T-helper 1 cell treated with Interleukin-12 subunit alpha and Interleukin-12 subunit beta and Interleukin-4 antibody, amounts not matched to agents 30 μg/mL and 1 μg/mL, for 36 hours (primary cell): ENCODE measurements at regions not wholly inside any gene's neighbourhood (a gene's known extent, or its start where the extent isn't known, plus 50 kb on each side); places are given as distances from the start of the nearest gene placed in this dataset.

Source experiments
- H3K27ac Mint-ChIP-seq: one replicate; pipeline ENCODE4 v1.8.0; 2021; ENCODE audit warnings: mild to moderate bottlenecking, mixed read lengths
- H3K27me3 Mint-ChIP-seq: one replicate; pipeline ENCODE4 v1.8.0; 2021; ENCODE audit warnings: low read depth, mixed read lengths
- H3K36me3 Mint-ChIP-seq: one replicate; pipeline ENCODE4 v1.8.0; 2021; ENCODE audit warnings: low read depth, mixed read lengths
- H3K4me1 Mint-ChIP-seq: one replicate; pipeline ENCODE4 v1.8.0; 2021; ENCODE audit warnings: low read depth, mixed read lengths
- H3K4me3 Mint-ChIP-seq: one replicate; pipeline ENCODE4 v1.8.0; 2021; ENCODE audit warnings: mild to moderate bottlenecking, moderate library complexity, mixed read lengths
- H3K9me3 Mint-ChIP-seq: one replicate; pipeline ENCODE4 v1.8.0; 2021; ENCODE audit warnings: mixed read lengths

GRCh38 chr22:27670701-27671412, 130.7 kb downstream of the MN1 start:
- no peak overlapping the region for H3K4me3 Mint-ChIP-seq
- H3K4me1 Mint-ChIP-seq, result no peaks in the 10 kb centered on the region
- no peak overlapping the region for H3K27ac Mint-ChIP-seq
- H3K9me3 Mint-ChIP-seq, result peaks cover 7% of the 10 kb centered on the region
- no peaks in the 10 kb centered on the region for H3K36me3 Mint-ChIP-seq
- H3K27me3 Mint-ChIP-seq, result peaks cover 3% of the 10 kb centered on the region

GRCh38 chr22:27671413-27671935, 130.1 kb downstream of the MN1 start:
- no peak overlapping the region for H3K4me3 Mint-ChIP-seq
- no peak overlapping the region for H3K27ac Mint-ChIP-seq
- H3K4me1 Mint-ChIP-seq, result no peaks in the 10 kb centered on the region
- peaks cover 6% of the 10 kb centered on the region for H3K9me3 Mint-ChIP-seq
- H3K36me3 Mint-ChIP-seq, result no peaks in the 10 kb centered on the region
- peaks cover 3% of the 10 kb centered on the region for H3K27me3 Mint-ChIP-seq

DNA sequence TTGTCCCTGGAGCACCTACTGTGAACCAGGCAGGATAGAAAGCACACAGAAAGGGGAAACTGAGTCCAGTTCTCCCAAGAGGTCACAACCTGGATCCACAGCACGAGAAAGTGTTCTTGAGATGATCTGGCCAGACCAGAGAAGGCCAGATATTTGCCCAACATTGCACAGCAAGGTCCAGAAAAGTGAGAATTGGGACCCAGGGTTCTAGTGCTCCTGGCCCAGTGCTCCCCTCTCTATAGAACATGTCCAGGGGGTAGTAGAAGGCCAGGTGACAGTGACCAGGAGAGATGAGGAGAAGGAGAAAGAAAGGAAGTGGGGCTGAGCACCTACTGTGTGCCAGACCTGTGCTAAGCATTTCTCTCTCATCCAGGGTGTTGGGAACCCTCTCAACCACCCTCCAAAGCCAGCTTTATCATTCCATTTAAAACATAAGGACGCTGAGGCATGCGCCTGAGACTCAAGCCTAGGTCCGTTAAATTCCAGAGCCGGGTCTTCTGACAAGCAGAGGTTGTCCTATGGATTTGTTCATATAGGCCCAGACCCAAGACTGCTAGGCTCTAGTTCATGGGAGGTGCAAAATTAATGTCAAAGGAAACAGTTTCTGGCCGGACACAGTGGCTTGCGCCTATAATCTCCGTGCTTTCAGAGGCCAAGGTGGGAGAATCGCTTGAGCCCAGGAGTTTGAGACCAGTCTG, 128.7 kb downstream of the MN1 start:
- H3K9me3 Mint-ChIP-seq, result no peaks in the 10 kb centered on the region
- no peak overlapping the region for H3K27ac Mint-ChIP-seq
- no peaks in the 10 kb centered on the region for H3K4me1 Mint-ChIP-seq
- no peaks in the 10 kb centered on the region for H3K36me3 Mint-ChIP-seq
- no peak overlapping the region for H3K4me3 Mint-ChIP-seq
- H3K27me3 Mint-ChIP-seq, result peaks cover 3% of the 10 kb centered on the region

GRCh38 chr22:27673839-27674238, 127.7 kb downstream of the MN1 start:
- peaks cover 3% of the 10 kb centered on the region for H3K27me3 Mint-ChIP-seq
- H3K4me1 Mint-ChIP-seq, result no peaks in the 10 kb centered on the region
- no peak overlapping the region for H3K4me3 Mint-ChIP-seq
- H3K27ac Mint-ChIP-seq, result no peak overlapping the region
- no peaks in the 10 kb centered on the region for H3K36me3 Mint-ChIP-seq
- H3K9me3 Mint-ChIP-seq, result no peaks in the 10 kb centered on the region

GRCh38 chr22:27674261-27674923, 127.2 kb downstream of the MN1 start:
- Mint-ChIP-seq H3K27me3 (peaks cover 3% of the 10 kb centered on the region), H3K9me3 (no peaks in the 10 kb centered on the region), H3K36me3 (no peaks in the 10 kb centered on the region), H3K27ac (no peak overlapping the region), H3K4me3 (no peak overlapping the region), H3K4me1 (no peaks in the 10 kb centered on the region)

DNA sequence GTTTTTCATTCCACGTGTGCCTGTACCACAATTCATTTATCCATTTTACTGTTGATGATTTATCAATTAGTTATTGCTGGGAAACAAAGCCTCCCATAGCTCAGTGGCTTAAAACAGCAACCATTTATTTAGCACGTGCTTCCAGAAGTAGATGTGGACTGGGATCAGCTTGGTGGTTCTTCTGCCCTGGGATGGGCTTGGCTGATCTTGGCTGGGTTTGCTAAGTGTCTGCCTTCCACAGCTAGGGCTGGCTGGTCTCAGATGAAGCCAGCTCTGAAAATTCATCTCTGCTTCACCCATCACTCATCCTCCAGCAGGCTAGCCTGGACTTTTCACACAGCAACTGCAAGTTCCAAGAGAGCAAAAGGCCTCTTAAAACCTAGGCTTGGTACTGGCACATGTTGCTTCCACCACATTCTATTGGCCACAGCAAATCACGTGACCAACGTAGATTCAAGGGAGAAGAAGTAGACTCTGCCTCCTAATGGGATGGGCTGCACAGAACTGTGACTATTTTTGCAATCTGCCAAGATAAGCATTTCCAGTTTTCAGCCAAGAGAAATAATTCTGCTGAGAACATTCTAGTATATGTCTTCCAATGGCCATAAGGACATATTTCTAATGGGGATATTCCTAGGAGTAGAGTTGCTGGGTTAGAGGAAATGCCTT, 124.9 kb downstream of the MN1 start:
- H3K27me3 Mint-ChIP-seq, result peaks cover 6% of the 10 kb centered on the region
- H3K36me3 Mint-ChIP-seq, result no peaks in the 10 kb centered on the region
- H3K9me3 Mint-ChIP-seq, result no peaks in the 10 kb centered on the region
- H3K27ac Mint-ChIP-seq, result no peak overlapping the region
- H3K4me3 Mint-ChIP-seq, result no peak overlapping the region
- no peaks in the 10 kb centered on the region for H3K4me1 Mint-ChIP-seq

- H3K9me3 Mint-ChIP-seq, result no peaks in the 10 kb centered on the region
- no peaks in the 10 kb centered on the region for H3K4me1 Mint-ChIP-seq
- peaks cover 6% of the 10 kb centered on the region for H3K27me3 Mint-ChIP-seq
- H3K27ac Mint-ChIP-seq, result no peak overlapping the region
- no peaks in the 10 kb centered on the region for H3K36me3 Mint-ChIP-seq
- no peak overlapping the region for H3K4me3 Mint-ChIP-seq
These were observed 123.6 kb downstream of the MN1 start for GRCh38 chr22:27677905-27678458.

DNA sequence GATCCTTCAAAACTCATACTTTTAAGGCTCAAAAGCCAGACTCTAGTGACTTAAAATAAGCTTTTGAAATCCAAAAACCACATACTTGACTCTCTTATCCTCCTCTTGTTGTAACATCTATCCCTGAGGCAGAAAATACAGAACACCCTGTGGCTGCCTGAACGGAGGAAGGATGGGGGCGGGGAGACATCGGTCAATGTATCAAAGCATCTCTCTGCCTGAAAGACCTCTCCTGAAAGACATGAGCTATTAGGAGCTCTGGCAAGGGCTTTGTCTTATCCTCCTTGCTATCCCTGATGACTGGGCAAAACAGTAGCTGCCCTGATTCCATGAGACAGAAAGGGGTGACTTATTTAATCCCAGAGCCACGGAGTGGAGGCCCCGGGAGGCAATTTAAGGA, 122.4 kb downstream of the MN1 start:
- Mint-ChIP-seq H3K9me3 (no peaks in the 10 kb centered on the region), H3K4me1 (no peaks in the 10 kb centered on the region), H3K36me3 (no peaks in the 10 kb centered on the region), H3K27me3 (peaks cover 6% of the 10 kb centered on the region), H3K27ac (no peak overlapping the region), H3K4me3 (no peak overlapping the region)

DNA sequence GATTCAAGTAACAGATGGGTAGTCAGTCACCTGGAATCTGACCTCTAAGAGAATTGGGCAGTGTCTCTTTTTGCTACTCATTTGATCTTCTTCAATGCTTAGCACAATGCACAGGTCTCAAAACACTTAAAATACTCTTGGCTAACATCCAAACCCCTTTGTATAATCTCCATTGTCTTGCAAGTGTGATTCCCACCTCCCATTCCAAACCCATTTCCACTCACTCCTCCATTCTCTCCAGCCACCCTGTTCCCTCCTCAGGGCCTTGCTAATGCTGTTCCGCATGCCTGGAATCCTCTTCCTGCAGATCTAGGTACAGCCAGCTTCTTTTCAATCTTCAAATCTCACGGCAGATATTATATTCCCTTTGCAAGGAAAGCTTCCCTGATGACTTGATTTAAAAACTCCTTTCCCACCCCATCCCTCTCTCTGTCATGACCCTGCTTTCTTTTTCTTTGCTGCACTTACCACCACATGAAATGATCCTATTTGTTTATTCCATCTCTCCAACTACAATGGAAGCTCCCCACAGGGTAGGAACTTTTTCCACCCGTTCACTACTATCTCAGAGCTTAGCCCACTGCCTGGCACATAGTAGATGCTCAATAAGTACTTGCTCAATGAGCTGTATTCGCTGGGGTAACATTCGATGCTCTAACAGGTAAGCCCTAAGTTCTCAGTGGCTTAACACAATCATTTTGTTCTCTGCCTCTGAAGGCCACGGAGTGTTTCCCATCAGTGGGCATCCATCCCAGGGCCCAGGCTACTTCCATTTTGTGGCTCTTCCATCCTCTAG, 121.7 kb downstream of the MN1 start:
- H3K4me3 Mint-ChIP-seq, result no peak overlapping the region

DNA sequence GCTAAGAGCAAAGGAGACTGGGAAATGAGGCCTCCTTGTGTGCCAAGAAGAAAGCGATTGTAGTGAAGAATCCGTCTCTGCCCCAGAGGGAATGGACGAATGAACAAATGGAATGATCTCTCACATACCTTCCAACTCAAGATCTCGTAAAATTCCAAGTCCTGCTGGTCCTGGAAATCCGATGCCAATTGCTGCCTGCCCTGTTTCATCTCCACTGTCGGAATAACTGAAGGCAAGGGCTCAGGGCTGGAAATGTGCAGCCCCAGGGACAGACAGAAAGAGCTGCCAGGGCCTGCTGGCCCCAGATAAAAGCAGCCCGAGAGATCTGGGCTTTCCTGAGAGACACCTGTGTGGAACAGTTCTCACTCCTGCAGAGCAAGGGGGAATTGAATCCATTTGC, 120.9 kb downstream of the MN1 start:
- no peaks in the 10 kb centered on the region for H3K9me3 Mint-ChIP-seq
- H3K4me1 Mint-ChIP-seq, result no peaks in the 10 kb centered on the region
- no peak overlapping the region for H3K4me3 Mint-ChIP-seq
- H3K27me3 Mint-ChIP-seq, result peaks cover 6% of the 10 kb centered on the region
- H3K36me3 Mint-ChIP-seq, result no peaks in the 10 kb centered on the region
- H3K27ac Mint-ChIP-seq, result no peak overlapping the region

More for the DNA sequence above, 121.7 kb downstream of the MN1 start:
- Mint-ChIP-seq H3K27me3 (peaks cover 6% of the 10 kb centered on the region), H3K9me3 (no peaks in the 10 kb centered on the region), H3K4me1 (no peaks in the 10 kb centered on the region), H3K27ac (no peak overlapping the region), H3K36me3 (no peaks in the 10 kb centered on the region)

GRCh38 chr22:27681037-27681436, 120.5 kb downstream of the MN1 start:
- H3K27ac Mint-ChIP-seq, result no peak overlapping the region
- H3K27me3 Mint-ChIP-seq, result peaks cover 6% of the 10 kb centered on the region
- no peaks in the 10 kb centered on the region for H3K4me1 Mint-ChIP-seq
- H3K4me3 Mint-ChIP-seq, result no peak overlapping the region
- H3K9me3 Mint-ChIP-seq, result peaks cover 4% of the 10 kb centered on the region
- H3K36me3 Mint-ChIP-seq, result no peaks in the 10 kb centered on the region

GRCh38 chr22:27682437-27682836, 119.1 kb downstream of the MN1 start:
- H3K27me3 Mint-ChIP-seq, result peaks cover 6% of the 10 kb centered on the region
- H3K27ac Mint-ChIP-seq, result no peak overlapping the region
- H3K9me3 Mint-ChIP-seq, result peaks cover 4% of the 10 kb centered on the region
- H3K4me3 Mint-ChIP-seq, result no peak overlapping the region
- no peaks in the 10 kb centered on the region for H3K36me3 Mint-ChIP-seq
- no peaks in the 10 kb centered on the region for H3K4me1 Mint-ChIP-seq

- H3K4me1 Mint-ChIP-seq, result no peaks in the 10 kb centered on the region
- no peaks in the 10 kb centered on the region for H3K36me3 Mint-ChIP-seq
- no peak overlapping the region for H3K4me3 Mint-ChIP-seq
- H3K9me3 Mint-ChIP-seq, result peaks cover 11% of the 10 kb centered on the region
- peaks cover 3% of the 10 kb centered on the region for H3K27me3 Mint-ChIP-seq
- no peak overlapping the region for H3K27ac Mint-ChIP-seq
These were observed 116.7 kb downstream of the MN1 start for GRCh38 chr22:27684901-27685300.

GRCh38 chr22:27685515-27685914, 116.0 kb downstream of the MN1 start:
- H3K9me3 Mint-ChIP-seq, result peaks cover 11% of the 10 kb centered on the region
- no peaks in the 10 kb centered on the region for H3K27me3 Mint-ChIP-seq
- no peaks in the 10 kb centered on the region for H3K4me1 Mint-ChIP-seq
- H3K27ac Mint-ChIP-seq, result no peak overlapping the region
- H3K4me3 Mint-ChIP-seq, result no peak overlapping the region
- no peaks in the 10 kb centered on the region for H3K36me3 Mint-ChIP-seq
